Neural progenitor cell (in vitro differentiated cells): ENCODE measurements at regions not wholly inside any gene's neighbourhood (a gene's known extent, or its start where the extent isn't known, plus 50 kb on each side); places are given as distances from the start of the nearest gene placed in this dataset.

ENCODE experiments used
- DNase-seq: peaks from one replicate; pipeline ENCODE4 v3.0.0-alpha.2; 2016; ENCODE audit warnings: low spot score
- H2AFZ ChIP-seq: fragments of 200-600 bp; sonication (generic); replicated peaks from 2 replicates; pipeline ENCODE4 v1.6.1; 2016; ENCODE audit warnings: antibody characterized with exemption
- H3F3A ChIP-seq: fragments of 200-600 bp; sonication (generic); 2 replicates; pipeline ENCODE4 v1.6.1; 2016; ENCODE audit warnings: antibody characterized with exemption, low read depth
- H3K27ac ChIP-seq: fragments of 200-600 bp; sonication (generic); 2 replicates; pipeline ENCODE4 v1.5.1; 2016; ENCODE audit warnings: mild to moderate bottlenecking
- H3K27me3 ChIP-seq: fragments of 200-600 bp; sonication (generic); 2 replicates; pipeline ENCODE4 v1.6.1; 2016; ENCODE audit warnings: mild to moderate bottlenecking, moderate library complexity
- H3K36me3 ChIP-seq: fragments of 200-600 bp; sonication (generic); 2 replicates; pipeline ENCODE4 v1.5.1; 2016
- H3K4me1 ChIP-seq: fragments of 200-600 bp; sonication (generic); 2 replicates; pipeline ENCODE4 v1.6.1; 2016; ENCODE audit warnings: mixed run types
- H3K4me2 ChIP-seq: fragments of 200-600 bp; sonication (generic); 2 replicates; pipeline ENCODE4 v1.6.1; 2016
- H3K4me3 ChIP-seq: fragments of 200-600 bp; sonication (generic); 2 replicates; pipeline ENCODE4 v1.5.1; 2016
- H3K79me2 ChIP-seq: fragments of 200-600 bp; sonication (generic); 2 replicates; pipeline ENCODE4 v1.6.1; 2016; ENCODE audit warnings: low read depth
- H3K9ac ChIP-seq: fragments of 200-600 bp; sonication (generic); 2 replicates; pipeline ENCODE4 v1.6.1; 2016
- H3K9me3 ChIP-seq: fragments of 200-600 bp; sonication (generic); 2 replicates; pipeline ENCODE4 v1.5.1; 2016; ENCODE audit warnings: low read depth
- H4K20me1 ChIP-seq: fragments of 200-600 bp; sonication (generic); 2 replicates; pipeline ENCODE4 v1.6.1; 2016; ENCODE audit warnings: low read depth
- H3K27ac Mint-ChIP-seq: 3 replicates; pipeline ENCODE4 v1.8.0; 2021; ENCODE audit warnings: mixed read lengths
- H3K27me3 Mint-ChIP-seq: 2 replicates; pipeline ENCODE4 v1.8.0; 2022; ENCODE audit warnings: low read depth, mild to moderate bottlenecking, inconsistent platforms, moderate library complexity, mixed read lengths; ENCODE audit not compliant: insufficient read depth
- H3K36me3 Mint-ChIP-seq: 3 replicates; pipeline ENCODE4 v1.8.0; 2021; ENCODE audit warnings: mixed read lengths
- H3K4me1 Mint-ChIP-seq: 3 replicates; pipeline ENCODE4 v1.8.0; 2021; ENCODE audit warnings: mixed read lengths
- H3K4me3 Mint-ChIP-seq: 3 replicates; pipeline ENCODE4 v1.8.0; 2021; ENCODE audit warnings: mild to moderate bottlenecking, moderate library complexity, mixed read lengths
- H3K9me3 Mint-ChIP-seq: 3 replicates; pipeline ENCODE4 v1.8.0; 2020; ENCODE audit warnings: mixed read lengths
- EZH2 ChIP-seq: fragments of 200-600 bp; sonication (generic); IDR thresholded peaks from 2 replicates; pipeline ENCODE4 v1.6.1; 2017; ENCODE audit warnings: antibody characterized with exemption, mild to moderate bottlenecking, moderate library complexity
- EZH2phosphoT487 ChIP-seq: fragments of 200-600 bp; sonication (generic); IDR thresholded peaks from 2 replicates; pipeline ENCODE4 v1.6.1; 2017; ENCODE audit warnings: antibody characterized with exemption
- TF ChIP-seq, protein P1 (sequence below): fragments of 200-600 bp; sonication (generic); IDR thresholded peaks from 2 replicates; pipeline ENCODE4 v1.5.1; 2017; ENCODE audit warnings: antibody characterized with exemption, mild to moderate bottlenecking

DNA sequence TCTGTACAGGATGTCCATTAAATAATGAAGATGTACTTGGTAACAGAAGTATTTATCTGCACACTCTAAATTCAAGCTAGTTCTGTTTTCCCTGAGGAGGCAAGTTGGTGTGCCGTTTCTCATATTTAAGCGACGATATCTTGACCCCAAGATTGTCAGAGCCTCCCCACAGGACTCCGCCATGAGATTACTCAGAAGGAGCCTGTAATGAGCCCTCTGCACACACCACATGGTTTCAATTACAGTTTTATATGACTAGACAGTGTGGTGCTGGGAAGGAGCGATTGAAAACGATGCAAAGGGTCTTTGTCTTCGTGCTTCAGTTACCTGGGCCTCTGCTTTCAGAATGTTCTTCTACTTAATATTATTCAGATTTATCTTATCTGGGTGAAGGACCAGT, 840.4 kb upstream of the WWC1 start:
- H3K9me3 ChIP-seq, result no peaks in the 10 kb centered on the region
- H3K9ac ChIP-seq, result no peak overlapping the region
- no peak overlapping the region for H2AFZ ChIP-seq
- no peak overlapping the region for H3K4me2 ChIP-seq
- Mint-ChIP-seq H3K36me3 (no peaks in the 10 kb centered on the region), H3K27ac (no peak overlapping the region), H3K9me3 (peaks cover 4% of the 10 kb centered on the region), H3K4me3 (no peak overlapping the region), H3K4me1 (peaks cover 22% of the 10 kb centered on the region), H3K27me3 (no peaks in the 10 kb centered on the region)
- H3K27ac ChIP-seq, result no peak overlapping the region
- DNase-seq, result no peak
- no peak overlapping the region for H3K4me3 ChIP-seq
- no peaks in the 10 kb centered on the region for H3F3A ChIP-seq
- H3K27me3 ChIP-seq, result no peaks in the 10 kb centered on the region
- peaks cover 19% of the 10 kb centered on the region for H3K4me1 ChIP-seq
- TF ChIP-seq EZH2 (no peak), EZH2phosphoT487 (no peak)
- TF ChIP-seq, protein P1, sequence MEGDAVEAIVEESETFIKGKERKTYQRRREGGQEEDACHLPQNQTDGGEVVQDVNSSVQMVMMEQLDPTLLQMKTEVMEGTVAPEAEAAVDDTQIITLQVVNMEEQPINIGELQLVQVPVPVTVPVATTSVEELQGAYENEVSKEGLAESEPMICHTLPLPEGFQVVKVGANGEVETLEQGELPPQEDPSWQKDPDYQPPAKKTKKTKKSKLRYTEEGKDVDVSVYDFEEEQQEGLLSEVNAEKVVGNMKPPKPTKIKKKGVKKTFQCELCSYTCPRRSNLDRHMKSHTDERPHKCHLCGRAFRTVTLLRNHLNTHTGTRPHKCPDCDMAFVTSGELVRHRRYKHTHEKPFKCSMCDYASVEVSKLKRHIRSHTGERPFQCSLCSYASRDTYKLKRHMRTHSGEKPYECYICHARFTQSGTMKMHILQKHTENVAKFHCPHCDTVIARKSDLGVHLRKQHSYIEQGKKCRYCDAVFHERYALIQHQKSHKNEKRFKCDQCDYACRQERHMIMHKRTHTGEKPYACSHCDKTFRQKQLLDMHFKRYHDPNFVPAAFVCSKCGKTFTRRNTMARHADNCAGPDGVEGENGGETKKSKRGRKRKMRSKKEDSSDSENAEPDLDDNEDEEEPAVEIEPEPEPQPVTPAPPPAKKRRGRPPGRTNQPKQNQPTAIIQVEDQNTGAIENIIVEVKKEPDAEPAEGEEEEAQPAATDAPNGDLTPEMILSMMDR, result no peak
- H3K36me3 ChIP-seq, result no peaks in the 10 kb centered on the region
- H3K79me2 ChIP-seq, result no peaks in the 10 kb centered on the region
- no peaks in the 10 kb centered on the region for H4K20me1 ChIP-seq

DNA sequence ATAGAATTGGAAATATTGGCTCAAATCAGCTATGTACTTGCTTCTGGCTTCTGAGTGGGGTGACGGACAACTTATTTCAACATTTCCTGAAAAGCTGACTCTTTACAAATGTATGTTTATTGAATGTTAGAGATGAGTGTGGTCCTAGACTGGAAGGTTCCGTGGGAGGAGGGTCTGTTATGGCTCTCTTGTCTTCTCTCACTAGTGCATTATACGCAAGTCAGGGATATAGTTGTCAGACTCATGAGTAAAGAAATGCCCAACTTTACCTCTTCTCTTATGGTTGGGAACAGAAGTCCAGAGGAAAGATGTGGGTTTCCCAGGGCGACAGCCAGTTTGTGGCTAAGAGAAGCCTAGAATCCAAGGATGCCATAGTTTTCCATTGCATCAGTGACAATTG, 839.3 kb upstream of the WWC1 start:
- Histone ChIP-seq H3F3A (no peaks in the 10 kb centered on the region), H3K36me3 (no peaks in the 10 kb centered on the region), H3K4me1 (peaks cover 19% of the 10 kb centered on the region), H3K79me2 (no peaks in the 10 kb centered on the region), H4K20me1 (no peaks in the 10 kb centered on the region), H3K27ac (no peak overlapping the region), H3K9ac (no peak overlapping the region), H3K9me3 (no peaks in the 10 kb centered on the region), H2AFZ (no peak overlapping the region), H3K4me2 (no peak overlapping the region), H3K4me3 (no peak overlapping the region), H3K27me3 (no peaks in the 10 kb centered on the region)
- Mint-ChIP-seq H3K4me3 (no peak overlapping the region), H3K9me3 (peaks cover 4% of the 10 kb centered on the region), H3K27ac (no peak overlapping the region), H3K36me3 (no peaks in the 10 kb centered on the region), H3K4me1 (peaks cover 22% of the 10 kb centered on the region), H3K27me3 (no peaks in the 10 kb centered on the region)
- TF ChIP-seq, protein P1, result no peak
- TF ChIP-seq EZH2phosphoT487 (no peak), EZH2 (no peak)
- DNase-seq, result no peak

DNA sequence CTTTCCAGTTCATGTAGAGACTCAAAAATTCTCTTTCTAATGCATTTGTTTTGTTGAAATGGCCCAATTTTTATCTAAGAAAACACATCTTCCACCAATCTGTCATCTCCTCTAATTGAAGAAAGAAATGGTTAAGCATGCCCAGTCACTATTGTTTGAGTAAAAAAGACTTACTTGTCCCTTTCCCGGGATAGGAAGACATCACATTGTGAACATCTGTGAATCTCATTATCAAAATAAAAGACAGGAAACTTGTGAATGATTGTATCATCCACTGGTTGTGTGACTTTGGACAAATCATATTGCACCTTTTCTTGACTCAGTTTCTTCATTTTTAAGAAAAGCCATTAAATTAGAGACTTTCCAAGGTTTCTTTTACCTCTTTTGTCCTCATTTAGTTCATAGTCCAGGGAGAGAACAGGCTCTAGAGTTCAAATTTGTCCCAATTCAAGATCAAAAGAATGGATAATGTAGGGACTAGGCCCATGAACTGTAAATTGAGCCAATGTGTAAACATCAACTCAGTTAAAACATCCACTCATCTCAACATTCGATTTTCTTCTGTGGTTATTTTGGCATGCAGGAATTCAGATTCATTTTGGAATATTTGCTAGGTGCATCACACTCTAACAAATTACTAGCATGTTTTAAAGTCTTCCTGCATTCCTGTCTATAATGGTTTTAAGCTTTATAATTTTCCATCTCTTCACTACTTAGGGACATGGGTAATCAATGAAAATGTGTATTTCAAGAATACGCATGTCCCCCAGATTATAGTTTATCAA, 838.0 kb upstream of the WWC1 start:
- peaks cover 4% of the 10 kb centered on the region for H3K9me3 Mint-ChIP-seq

DNA sequence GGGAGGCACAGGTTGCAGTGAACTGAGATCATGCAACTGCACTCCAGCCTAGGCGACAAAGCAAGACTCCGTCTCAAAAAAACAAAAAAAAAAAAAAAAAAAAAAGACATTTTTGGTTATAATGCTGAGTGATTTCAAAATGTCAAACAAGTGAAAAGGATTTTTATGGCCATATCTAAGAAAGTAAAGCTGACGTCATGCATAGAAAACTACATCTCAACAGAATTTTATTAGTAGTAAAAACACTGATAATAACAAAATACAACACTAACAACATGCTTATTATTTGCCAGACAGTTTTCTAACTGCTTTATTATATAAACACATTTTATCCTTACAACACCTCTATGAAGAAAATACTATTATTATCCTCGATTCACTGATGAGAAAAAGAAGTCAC, 833.0 kb upstream of the WWC1 start:
- Histone ChIP-seq H3K4me1 (peaks cover 5% of the 10 kb centered on the region), H3K9me3 (no peaks in the 10 kb centered on the region), H3F3A (no peaks in the 10 kb centered on the region), H2AFZ (no peak overlapping the region), H3K4me2 (no peak overlapping the region), H3K27me3 (no peaks in the 10 kb centered on the region), H3K36me3 (no peaks in the 10 kb centered on the region), H3K9ac (no peak overlapping the region), H3K27ac (no peak overlapping the region), H4K20me1 (no peaks in the 10 kb centered on the region), H3K79me2 (no peaks in the 10 kb centered on the region), H3K4me3 (no peak overlapping the region)
- Mint-ChIP-seq H3K4me3 (no peak overlapping the region), H3K36me3 (peaks cover 3% of the 10 kb centered on the region), H3K27ac (no peak overlapping the region), H3K9me3 (peaks cover 8% of the 10 kb centered on the region), H3K27me3 (no peaks in the 10 kb centered on the region), H3K4me1 (peaks cover 5% of the 10 kb centered on the region)
- TF ChIP-seq, protein P1, result no peak
- TF ChIP-seq EZH2, result no peak
- no peak for TF ChIP-seq EZH2phosphoT487
- no peak for DNase-seq

More for the DNA sequence above, 838.0 kb upstream of the WWC1 start:
- Histone ChIP-seq H3K4me1 (peaks cover 10% of the 10 kb centered on the region), H3K9ac (no peak overlapping the region), H3K9me3 (no peaks in the 10 kb centered on the region), H3K79me2 (no peaks in the 10 kb centered on the region), H3K4me2 (no peak overlapping the region), H3F3A (no peaks in the 10 kb centered on the region), H3K27me3 (no peaks in the 10 kb centered on the region), H3K36me3 (no peaks in the 10 kb centered on the region), H3K4me3 (no peak overlapping the region), H3K27ac (no peak overlapping the region), H2AFZ (no peak overlapping the region), H4K20me1 (no peaks in the 10 kb centered on the region)
- peak; percentile 11 for DNase-seq
- no peak overlapping the region for H3K4me3 Mint-ChIP-seq
- H3K4me1 Mint-ChIP-seq, result peaks cover 22% of the 10 kb centered on the region
- no peak for TF ChIP-seq EZH2
- TF ChIP-seq EZH2phosphoT487, result no peak
- no peaks in the 10 kb centered on the region for H3K27me3 Mint-ChIP-seq
- no peak overlapping the region for H3K27ac Mint-ChIP-seq
- H3K36me3 Mint-ChIP-seq, result no peaks in the 10 kb centered on the region
